Spleen (tissue), 7 donors: ENCODE measurements at regions not wholly inside any gene's neighbourhood (a gene's known extent, or its start where the extent isn't known, plus 50 kb on each side); places are given as distances from the start of the nearest gene placed in this dataset.

Experiments used
- POLR2A ChIP-seq, 3 donors: fragments of 450-650 bp; IDR thresholded peaks; one replicate each; pipeline ENCODE4 v1.5.1; 2017; ENCODE audit warnings: antibody characterized with exemption in 3 of 3, mild to moderate bottlenecking in 1 of 3
- POLR2AphosphoS5 ChIP-seq, 3 donors: sonication (generic); formaldehyde crosslinking; IDR thresholded peaks; one replicate each; pipeline ENCODE4 v1.5.1; 2017; ENCODE audit warnings: antibody characterized with exemption in 3 of 3
- TF ChIP-seq, protein P1 (sequence below), 11 experiments: fragments of 200-600 bp in 7 of 11; fragments of 450-650 bp in 4 of 11; sonication (generic) in 4 of 11; IDR thresholded peaks in 8 of 11; conservative IDR thresholded peaks in 3 of 11; 1 replicate in 7 of 11; 2 replicates in 4 of 11; pipeline versions ENCODE4 v1.4.0 to v1.8.0; 2016 to 2021; ENCODE audit warnings: antibody characterized with exemption in 11 of 11, inconsistent platforms in 4 of 11, mild to moderate bottlenecking in 1 of 11
- donor health status: DM: no; HTN: no; CAD: no; lungs with moderate emphysema.
- donor health status: DM: no; HTN: no; CAD: no.
- donor health status: DM: no; HTN: no; CAD: no.

DNA sequence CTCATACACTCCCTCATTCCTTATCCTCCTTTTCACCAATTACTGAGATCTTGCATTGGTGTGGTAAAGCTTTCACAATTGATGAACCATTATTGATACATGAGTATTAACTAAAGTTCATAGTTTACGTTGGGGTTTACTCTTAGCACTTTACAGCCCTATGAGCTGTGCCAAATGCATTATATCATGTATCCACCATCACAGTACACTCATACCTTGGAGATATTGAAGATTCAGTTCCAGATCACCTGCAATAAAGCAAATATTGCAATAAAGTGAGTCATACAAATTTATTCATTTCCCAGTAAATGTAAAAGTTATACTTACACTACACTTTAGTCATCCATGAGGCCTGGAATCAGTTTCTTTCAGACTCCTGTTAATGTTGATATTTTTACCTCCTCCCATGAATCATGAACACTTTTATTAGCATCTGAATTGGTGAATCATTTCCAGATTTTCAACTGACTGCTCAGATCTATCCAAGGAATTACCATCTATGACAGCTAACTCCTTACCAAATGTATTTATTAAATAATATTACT is 546.6 kb upstream of the PTPRD start:
- TF ChIP-seq, protein P1, sequence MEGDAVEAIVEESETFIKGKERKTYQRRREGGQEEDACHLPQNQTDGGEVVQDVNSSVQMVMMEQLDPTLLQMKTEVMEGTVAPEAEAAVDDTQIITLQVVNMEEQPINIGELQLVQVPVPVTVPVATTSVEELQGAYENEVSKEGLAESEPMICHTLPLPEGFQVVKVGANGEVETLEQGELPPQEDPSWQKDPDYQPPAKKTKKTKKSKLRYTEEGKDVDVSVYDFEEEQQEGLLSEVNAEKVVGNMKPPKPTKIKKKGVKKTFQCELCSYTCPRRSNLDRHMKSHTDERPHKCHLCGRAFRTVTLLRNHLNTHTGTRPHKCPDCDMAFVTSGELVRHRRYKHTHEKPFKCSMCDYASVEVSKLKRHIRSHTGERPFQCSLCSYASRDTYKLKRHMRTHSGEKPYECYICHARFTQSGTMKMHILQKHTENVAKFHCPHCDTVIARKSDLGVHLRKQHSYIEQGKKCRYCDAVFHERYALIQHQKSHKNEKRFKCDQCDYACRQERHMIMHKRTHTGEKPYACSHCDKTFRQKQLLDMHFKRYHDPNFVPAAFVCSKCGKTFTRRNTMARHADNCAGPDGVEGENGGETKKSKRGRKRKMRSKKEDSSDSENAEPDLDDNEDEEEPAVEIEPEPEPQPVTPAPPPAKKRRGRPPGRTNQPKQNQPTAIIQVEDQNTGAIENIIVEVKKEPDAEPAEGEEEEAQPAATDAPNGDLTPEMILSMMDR (IDR thresholded peaks at IDR 0.05 in 8 of 11, conservative IDR thresholded peaks at IDR 0.05 in 3 of 11), result no peak
- TF ChIP-seq POLR2A (IDR thresholded peaks at IDR 0.05), result no peak
- TF ChIP-seq POLR2AphosphoS5 (IDR thresholded peaks at IDR 0.05), result no peak
